ENCODE measurements at regions not wholly inside any gene's neighbourhood (a gene's known extent, or its start where the extent isn't known, plus 50 kb on each side); places are given as distances from the start of the nearest gene placed in this dataset.

DNA sequence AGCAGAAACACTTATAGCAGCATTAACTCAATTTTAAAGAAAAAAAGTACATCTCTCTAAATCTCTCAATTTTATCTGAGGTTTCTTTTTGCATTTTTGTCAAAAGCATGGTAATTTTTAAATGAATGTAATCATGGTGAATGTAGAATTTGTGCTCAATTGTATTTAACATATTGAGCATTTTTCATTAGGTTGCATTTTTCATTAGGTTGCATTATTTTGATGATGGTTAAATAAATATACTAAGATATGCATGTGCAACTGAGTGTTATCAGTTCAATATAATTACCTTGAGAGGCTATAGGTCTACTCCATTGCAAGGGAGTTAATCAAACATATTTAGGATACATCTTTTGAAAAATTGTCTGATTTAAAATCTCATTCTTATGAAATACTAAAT, 355.1 kb upstream of the SPTLC3 start:
- H3K18ac ChIP-seq (ENCODE audit: extremely low read depth, low read length): no peak overlapping the region
- H2BK15ac ChIP-seq (ENCODE audit: low read length): no peak overlapping the region
- H2BK12ac ChIP-seq (ENCODE audit: low read depth, low read length): no peak overlapping the region
- no peak overlapping the region for H4K8ac ChIP-seq (ENCODE audit: extremely low read depth, insufficient read depth, low read length)
- H3K23me2 ChIP-seq (ENCODE audit: low read depth, low read length): no peaks in the 10 kb centered on the region
- no peak overlapping the region for H2AFZ ChIP-seq (ENCODE audit: low read length)
- no peak overlapping the region for H2BK120ac ChIP-seq (replicated peaks; ENCODE audit: low read depth, low read length)
- H4K20me1 ChIP-seq (replicated peaks in 1 of 2; ENCODE audit: control insufficient read depth in 1 of 2, insufficient read depth in 2 of 2, low read length in 2 of 2): peaks cover 0 to 1% of the 10 kb centered on the region in 2 experiments
- no peak overlapping the region for H3K9ac ChIP-seq (replicated peaks in 1 of 4; ENCODE audit: extremely low read depth in 1 of 4, low read depth in 3 of 4, low read length in 3 of 4)
- peaks cover 0 to 2% (median 0%) of the 10 kb centered on the region in 4 experiments; a peak in 1 of 7 replicates for H3K4me1 ChIP-seq (replicated peaks in 1 of 4; ENCODE audit: control insufficient read depth in 3 of 4, insufficient read depth in 4 of 4, low read length in 3 of 4)
- no peaks in the 10 kb centered on the region for H3K79me1 ChIP-seq (ENCODE audit: low read depth, low read length)
- TF ChIP-seq CTBP2 (IDR thresholded peaks at IDR 0.05; ENCODE audit: borderline replicate concordance, insufficient read depth, insufficient read length, low read length) (no peak), SP1 (IDR thresholded peaks at IDR 0.05; ENCODE audit: low read depth, low read length) (no peak), BACH1 (IDR thresholded peaks at IDR 0.05; ENCODE audit: low read length) (no peak), SIRT6 (IDR thresholded peaks at IDR 0.05; ENCODE audit: low read length) (no peak)
- TF ChIP-seq, protein P1, sequence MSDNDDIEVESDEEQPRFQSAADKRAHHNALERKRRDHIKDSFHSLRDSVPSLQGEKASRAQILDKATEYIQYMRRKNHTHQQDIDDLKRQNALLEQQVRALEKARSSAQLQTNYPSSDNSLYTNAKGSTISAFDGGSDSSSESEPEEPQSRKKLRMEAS (IDR thresholded peaks at IDR 0.05): no peak
- TF ChIP-seq, protein P2, sequence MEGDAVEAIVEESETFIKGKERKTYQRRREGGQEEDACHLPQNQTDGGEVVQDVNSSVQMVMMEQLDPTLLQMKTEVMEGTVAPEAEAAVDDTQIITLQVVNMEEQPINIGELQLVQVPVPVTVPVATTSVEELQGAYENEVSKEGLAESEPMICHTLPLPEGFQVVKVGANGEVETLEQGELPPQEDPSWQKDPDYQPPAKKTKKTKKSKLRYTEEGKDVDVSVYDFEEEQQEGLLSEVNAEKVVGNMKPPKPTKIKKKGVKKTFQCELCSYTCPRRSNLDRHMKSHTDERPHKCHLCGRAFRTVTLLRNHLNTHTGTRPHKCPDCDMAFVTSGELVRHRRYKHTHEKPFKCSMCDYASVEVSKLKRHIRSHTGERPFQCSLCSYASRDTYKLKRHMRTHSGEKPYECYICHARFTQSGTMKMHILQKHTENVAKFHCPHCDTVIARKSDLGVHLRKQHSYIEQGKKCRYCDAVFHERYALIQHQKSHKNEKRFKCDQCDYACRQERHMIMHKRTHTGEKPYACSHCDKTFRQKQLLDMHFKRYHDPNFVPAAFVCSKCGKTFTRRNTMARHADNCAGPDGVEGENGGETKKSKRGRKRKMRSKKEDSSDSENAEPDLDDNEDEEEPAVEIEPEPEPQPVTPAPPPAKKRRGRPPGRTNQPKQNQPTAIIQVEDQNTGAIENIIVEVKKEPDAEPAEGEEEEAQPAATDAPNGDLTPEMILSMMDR (IDR thresholded peaks at IDR 0.05; ENCODE audit: control extremely low read depth in 1 of 3, insufficient read depth in 1 of 3, low read depth in 1 of 3, low read length in 3 of 3): no peak
- H3K4me3 ChIP-seq (ENCODE audit: extremely low read depth in 1 of 4, insufficient read depth in 2 of 4, low read depth in 3 of 4, low read length in 4 of 4): no peak overlapping the region
- no peak overlapping the region for H3K4me2 ChIP-seq (ENCODE audit: insufficient read depth in 1 of 2, low read depth in 2 of 2, low read length in 2 of 2)
- POLR2A ChIA-PET (ENCODE audit: partially characterized antibody): no interaction called here
- H2AK5ac ChIP-seq (ENCODE audit: low read depth, low read length): no peak overlapping the region
- H4K91ac ChIP-seq (replicated peaks; ENCODE audit: insufficient read length, low read length): no peak overlapping the region
- no peak overlapping the region for H4K5ac ChIP-seq (ENCODE audit: insufficient read length, low read depth, low read length)
- CTCF ChIA-PET (ENCODE audit: partially characterized antibody): interaction anchor here (0.7 to 1.9 kb wide), 4 partner anchors 22 to 271 kb away, joined by 3 to 4 read pairs (median 4); no protein-coding TSS in a partner anchor
- no peaks in the 10 kb centered on the region for H3K9me3 ChIP-seq (ENCODE audit: insufficient read depth in 2 of 2, low read depth in 1 of 2, low read length in 1 of 2)
- H3K14ac ChIP-seq (ENCODE audit: insufficient read length): no peak overlapping the region
- no peak for DNase-seq (ENCODE audit: low read depth in 1 of 2, low spot score in 2 of 2)
- FAIRE-seq: no peak
- no peak overlapping the region for H3K4ac ChIP-seq (replicated peaks; ENCODE audit: insufficient read length, low read depth, low read length)
- no peak overlapping the region for H3K56ac ChIP-seq (replicated peaks; ENCODE audit: insufficient read length, low read depth, low read length)
- no peaks in the 10 kb centered on the region for H3K27me3 ChIP-seq (replicated peaks in 1 of 4; ENCODE audit: control insufficient read depth in 3 of 4, extremely low read depth in 1 of 4, insufficient read depth in 3 of 4, low read length in 3 of 4)
- H3K79me2 ChIP-seq (ENCODE audit: control insufficient read depth in 1 of 2, insufficient read depth in 2 of 2, low read length in 2 of 2): no peaks in the 10 kb centered on the region
- no peak overlapping the region for H3K27ac ChIP-seq (ENCODE audit: low read depth, low read length)
- H3K36me3 ChIP-seq (ENCODE audit: control insufficient read depth in 2 of 4, insufficient read depth in 4 of 4, low read length in 3 of 4): no peaks in the 10 kb centered on the region
- H2BK20ac ChIP-seq (ENCODE audit: low read length): no peak overlapping the region
- no peak overlapping the region for H3K23ac ChIP-seq (ENCODE audit: insufficient read length)
- no peak overlapping the region for H2BK5ac ChIP-seq (ENCODE audit: low read depth, low read length)

All from H1 (cell line).